Left ventricle myocardium inferior (tissue), 1 donor: ENCODE measurements at regions not wholly inside any gene's neighbourhood (a gene's known extent, or its start where the extent isn't known, plus 50 kb on each side); places are given as distances from the start of the nearest gene placed in this dataset.

Experiments used
- DNase-seq: peaks from one replicate; pipeline ENCODE4 v3.0.0-alpha.2; 2020
- H3K27ac ChIP-seq: fragments of 200-600 bp; replicated peaks from 2 replicates; pipeline ENCODE4 v1.8.0; 2021
- H3K27me3 ChIP-seq: fragments of 200-600 bp; 2 replicates; pipeline ENCODE4 v1.8.0; 2021; ENCODE audit warnings: low read depth
- H3K36me3 ChIP-seq: fragments of 200-600 bp; 2 replicates; pipeline ENCODE4 v1.8.0; 2021
- H3K4me1 ChIP-seq: fragments of 200-600 bp; 2 replicates; pipeline ENCODE4 v1.8.0; 2021
- H3K4me3 ChIP-seq: fragments of 200-600 bp; 2 replicates; pipeline ENCODE4 v1.8.0; 2021; ENCODE audit warnings: mild to moderate bottlenecking, moderate library complexity
- H3K9me3 ChIP-seq: fragments of 200-600 bp; replicated peaks from 2 replicates; pipeline ENCODE4 v1.8.0; 2021
- intact Hi-C: fragments of 100-400 bp; cut with micrococcal nuclease; formaldehyde crosslinking; loops from one replicate; pipeline ENCODE4 v1.11.0; 2022
- TF ChIP-seq, protein P1 (sequence below): fragments of 200-600 bp; IDR thresholded peaks from 2 replicates; pipeline ENCODE4 v1.8.0; 2021; ENCODE audit warnings: antibody characterized with exemption, mild to moderate bottlenecking, borderline replicate concordance
- donor health status: DM: no; HTN: yes; CAD: no; lungs with severe emphysema.

GRCh38 chr2:57373530-57373929, 673.1 kb upstream of the VRK2 start:
- Histone ChIP-seq H3K4me1 (no peaks in the 10 kb centered on the region), H3K27ac (no peak overlapping the region), H3K27me3 (no peaks in the 10 kb centered on the region), H3K36me3 (no peaks in the 10 kb centered on the region), H3K4me3 (no peak overlapping the region), H3K9me3 (peaks cover 9% of the 10 kb centered on the region)
- intact Hi-C loops = no loop called here
- TF ChIP-seq, protein P1, sequence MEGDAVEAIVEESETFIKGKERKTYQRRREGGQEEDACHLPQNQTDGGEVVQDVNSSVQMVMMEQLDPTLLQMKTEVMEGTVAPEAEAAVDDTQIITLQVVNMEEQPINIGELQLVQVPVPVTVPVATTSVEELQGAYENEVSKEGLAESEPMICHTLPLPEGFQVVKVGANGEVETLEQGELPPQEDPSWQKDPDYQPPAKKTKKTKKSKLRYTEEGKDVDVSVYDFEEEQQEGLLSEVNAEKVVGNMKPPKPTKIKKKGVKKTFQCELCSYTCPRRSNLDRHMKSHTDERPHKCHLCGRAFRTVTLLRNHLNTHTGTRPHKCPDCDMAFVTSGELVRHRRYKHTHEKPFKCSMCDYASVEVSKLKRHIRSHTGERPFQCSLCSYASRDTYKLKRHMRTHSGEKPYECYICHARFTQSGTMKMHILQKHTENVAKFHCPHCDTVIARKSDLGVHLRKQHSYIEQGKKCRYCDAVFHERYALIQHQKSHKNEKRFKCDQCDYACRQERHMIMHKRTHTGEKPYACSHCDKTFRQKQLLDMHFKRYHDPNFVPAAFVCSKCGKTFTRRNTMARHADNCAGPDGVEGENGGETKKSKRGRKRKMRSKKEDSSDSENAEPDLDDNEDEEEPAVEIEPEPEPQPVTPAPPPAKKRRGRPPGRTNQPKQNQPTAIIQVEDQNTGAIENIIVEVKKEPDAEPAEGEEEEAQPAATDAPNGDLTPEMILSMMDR = no peak
- DNase-seq = no peak

DNA sequence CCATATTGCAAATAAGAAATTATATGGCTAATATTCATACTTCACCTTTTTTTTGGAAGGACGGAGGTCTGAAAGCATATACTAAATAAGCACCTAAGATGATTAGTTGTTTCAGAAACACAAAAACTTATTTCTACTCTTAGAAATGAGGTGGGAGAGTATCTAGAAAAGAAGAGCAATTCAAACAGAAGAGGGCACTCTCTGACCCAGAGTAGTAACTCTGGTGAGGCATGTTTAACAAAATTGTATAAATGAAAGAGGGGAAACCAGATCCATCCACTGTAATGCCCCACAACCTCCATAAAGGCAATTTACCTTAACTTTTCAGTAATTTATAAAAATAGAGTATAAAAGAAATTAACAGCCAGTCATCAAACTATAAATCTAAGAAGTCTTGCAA, 669.6 kb upstream of the VRK2 start:
- DNase-seq = no peak
- H3K4me3 ChIP-seq = no peak overlapping the region
- H3K9me3 ChIP-seq = no peaks in the 10 kb centered on the region
- TF ChIP-seq, protein P1 = peak; percentile 21
- no peaks in the 10 kb centered on the region for H3K36me3 ChIP-seq
- no peaks in the 10 kb centered on the region for H3K27me3 ChIP-seq
- no peak overlapping the region for H3K27ac ChIP-seq
- intact Hi-C loops = no loop called here
- H3K4me1 ChIP-seq = no peaks in the 10 kb centered on the region

DNA sequence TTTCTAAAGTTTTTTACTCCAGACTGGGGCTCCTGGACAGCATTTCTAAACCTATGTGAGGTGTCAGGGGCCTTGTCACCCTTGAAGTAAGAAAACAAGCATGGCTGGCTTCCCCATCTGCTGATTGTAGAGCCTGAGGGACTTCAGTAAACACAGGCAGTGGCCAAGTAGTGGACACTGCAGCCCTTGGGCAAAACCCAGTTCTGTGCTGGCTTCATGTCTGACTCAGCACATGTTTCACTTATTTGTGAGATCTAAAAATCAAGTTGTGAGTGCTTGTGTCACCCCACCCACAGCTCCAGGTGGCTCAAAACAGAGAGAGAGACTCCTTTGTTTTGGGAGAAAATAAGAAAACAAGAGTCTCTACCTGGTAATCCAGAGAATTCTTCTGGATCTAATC, 660.3 kb upstream of the VRK2 start:
- no peak overlapping the region for H3K4me3 ChIP-seq
- H3K9me3 ChIP-seq = peaks cover 38% of the 10 kb centered on the region
- DNase-seq = no peak
- no peaks in the 10 kb centered on the region for H3K4me1 ChIP-seq
- no peak overlapping the region for H3K27ac ChIP-seq
- intact Hi-C loops = no loop called here
- TF ChIP-seq, protein P1 = no peak
- no peaks in the 10 kb centered on the region for H3K27me3 ChIP-seq
- no peaks in the 10 kb centered on the region for H3K36me3 ChIP-seq

DNA sequence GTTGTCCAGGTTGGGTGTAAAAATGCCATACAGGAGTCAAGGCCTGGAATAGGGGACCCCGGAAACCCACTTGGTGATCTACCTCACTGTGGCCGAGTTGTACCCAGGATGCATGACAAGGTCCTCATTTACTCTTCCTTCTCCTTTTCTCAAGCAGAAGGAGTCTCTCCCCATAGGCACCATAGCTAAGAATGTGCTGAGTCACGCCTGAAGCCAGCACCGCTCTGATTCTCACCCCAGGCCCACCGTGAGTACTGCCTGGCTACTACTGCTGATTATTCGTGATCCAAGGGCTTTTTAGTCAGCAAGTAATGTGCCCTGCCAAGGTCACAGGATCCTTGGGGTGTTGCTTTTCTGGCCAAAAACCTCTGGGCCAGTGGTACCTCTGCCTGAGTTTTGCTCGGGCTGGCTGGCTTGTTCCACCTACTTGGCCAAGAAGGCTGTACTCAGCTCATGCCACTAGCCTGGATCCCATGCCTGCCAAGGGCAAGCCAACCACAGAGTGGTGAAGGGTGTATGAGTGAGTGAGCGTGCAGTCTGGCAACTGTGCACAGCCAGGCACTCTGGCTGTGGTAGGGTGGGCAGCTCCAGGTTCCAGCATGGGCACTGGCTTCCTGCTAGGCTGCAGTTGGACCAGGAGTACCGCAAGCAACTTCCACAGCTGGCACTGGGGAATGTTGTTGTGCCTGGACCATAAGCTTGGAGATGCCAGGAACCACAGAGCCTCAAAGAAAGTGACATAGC, 650.1 kb upstream of the VRK2 start:
- H3K36me3 ChIP-seq = no peaks in the 10 kb centered on the region
- no peaks in the 10 kb centered on the region for H3K4me1 ChIP-seq
- TF ChIP-seq, protein P1 = no peak
- no peak overlapping the region for H3K4me3 ChIP-seq
- intact Hi-C loops = no loop called here
- no peaks in the 10 kb centered on the region for H3K9me3 ChIP-seq
- no peak for DNase-seq
- no peak overlapping the region for H3K27ac ChIP-seq
- H3K27me3 ChIP-seq = no peaks in the 10 kb centered on the region

DNA sequence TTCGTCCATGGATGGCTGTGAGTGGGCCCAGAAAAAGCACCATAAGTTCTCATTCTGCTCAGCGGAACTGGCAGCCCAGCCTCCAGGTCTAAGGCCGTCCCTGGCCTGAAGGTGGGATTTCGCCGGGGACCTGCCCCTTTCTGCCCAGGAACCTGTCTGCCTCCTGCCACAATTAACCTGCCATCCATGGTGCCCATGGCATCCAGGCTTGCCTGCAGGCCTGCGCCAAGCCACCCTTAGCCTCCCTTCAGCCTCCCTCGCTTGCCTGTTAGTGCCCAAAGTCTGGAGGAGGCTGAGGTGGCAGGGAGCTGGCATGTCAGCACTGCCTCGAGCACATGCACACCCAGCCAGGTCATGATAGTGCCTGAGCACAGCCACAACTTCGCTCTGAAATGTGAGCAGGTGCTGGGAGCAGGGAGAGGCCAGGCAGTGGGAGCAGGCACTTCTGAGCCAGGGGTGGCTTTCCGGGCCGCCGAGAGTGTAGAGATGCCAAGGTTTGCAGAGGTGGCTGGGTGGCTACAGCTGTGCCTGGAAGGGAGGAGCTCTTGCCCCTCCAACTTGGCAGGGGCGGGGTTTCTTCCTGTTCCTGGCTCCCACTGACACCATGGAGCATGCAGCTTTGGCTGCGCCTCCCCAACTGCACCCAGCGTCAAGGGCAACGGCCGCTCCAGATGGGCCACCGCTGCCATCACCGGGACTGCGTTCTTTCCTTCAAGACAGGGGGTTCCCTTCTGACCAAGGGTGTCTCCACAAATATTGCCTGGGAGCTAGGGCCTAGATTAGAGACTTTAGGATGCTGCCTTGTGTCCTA, 648.9 kb upstream of the VRK2 start:
- Histone ChIP-seq H3K36me3 (no peaks in the 10 kb centered on the region), H3K27ac (no peak overlapping the region), H3K4me1 (no peaks in the 10 kb centered on the region), H3K4me3 (no peak overlapping the region), H3K27me3 (no peaks in the 10 kb centered on the region), H3K9me3 (no peaks in the 10 kb centered on the region)
- intact Hi-C loops = no loop called here
- TF ChIP-seq, protein P1 = no peak
- no peak for DNase-seq
